Inflammatory macrophage treated with lipopolysaccharide for 4 hours (primary cell): ENCODE measurements at regions not wholly inside any gene's neighbourhood (a gene's known extent, or its start where the extent isn't known, plus 50 kb on each side); places are given as distances from the start of the nearest gene placed in this dataset.

ENCODE experiments used
- DNase-seq: peaks from one replicate; pipeline ENCODE4 v3.0.0-alpha.2; 2020

GRCh38 chr2:139925903-139926302 lies 1145.7 kb upstream of the NXPH2 start:
- no peak for DNase-seq

GRCh38 chr2:139924070-139924469 lies 1143.9 kb upstream of the NXPH2 start:
- DNase-seq: no peak

- no peak for DNase-seq
Observed at GRCh38 chr2:139918982-139919381, 1138.8 kb upstream of the NXPH2 start.

- DNase-seq: no peak
Observed at GRCh38 chr2:139917690-139918384, 1137.6 kb upstream of the NXPH2 start.

- no peak for DNase-seq
Observed at GRCh38 chr2:139916822-139917221, 1136.6 kb upstream of the NXPH2 start.

- DNase-seq: no peak
Observed at GRCh38 chr2:139911160-139911559, 1131.0 kb upstream of the NXPH2 start.

GRCh38 chr2:139909136-139909535 lies 1128.9 kb upstream of the NXPH2 start:
- no peak for DNase-seq

GRCh38 chr2:139905624-139906023 lies 1125.4 kb upstream of the NXPH2 start:
- DNase-seq: no peak

GRCh38 chr2:139891636-139892035 lies 1111.4 kb upstream of the NXPH2 start:
- no peak for DNase-seq

- no peak for DNase-seq
Observed at GRCh38 chr2:139885921-139886498, 1105.8 kb upstream of the NXPH2 start.

- DNase-seq: no peak
Observed at GRCh38 chr2:139876964-139877363, 1096.8 kb upstream of the NXPH2 start.

GRCh38 chr2:139876321-139876720 lies 1096.1 kb upstream of the NXPH2 start:
- no peak for DNase-seq

GRCh38 chr2:139872503-139872902 lies 1092.3 kb upstream of the NXPH2 start:
- no peak for DNase-seq

- DNase-seq: no peak
Observed at GRCh38 chr2:139872032-139872431, 1091.8 kb upstream of the NXPH2 start.

- no peak for DNase-seq
Observed at GRCh38 chr2:139867601-139868226, 1087.5 kb upstream of the NXPH2 start.

- no peak for DNase-seq
Observed at GRCh38 chr2:139864821-139865302, 1084.7 kb upstream of the NXPH2 start.

- DNase-seq: no peak
Observed at GRCh38 chr2:139854769-139855483, 1074.7 kb upstream of the NXPH2 start.

GRCh38 chr2:139850254-139850890 lies 1070.2 kb upstream of the NXPH2 start:
- no peak for DNase-seq

GRCh38 chr2:139836769-139837168 lies 1056.6 kb upstream of the NXPH2 start:
- DNase-seq: no peak

GRCh38 chr2:139835101-139835500 lies 1054.9 kb upstream of the NXPH2 start:
- DNase-seq: no peak

- DNase-seq: no peak
Observed at GRCh38 chr2:139828011-139828410, 1047.8 kb upstream of the NXPH2 start.

GRCh38 chr2:139825726-139826125 lies 1045.5 kb upstream of the NXPH2 start:
- no peak for DNase-seq

GRCh38 chr2:139819273-139819796 lies 1039.1 kb upstream of the NXPH2 start:
- DNase-seq: no peak
